ENCODE measurements at regions not wholly inside any gene's neighbourhood (a gene's known extent, or its start where the extent isn't known, plus 50 kb on each side); places are given as distances from the start of the nearest gene placed in this dataset.

DNA sequence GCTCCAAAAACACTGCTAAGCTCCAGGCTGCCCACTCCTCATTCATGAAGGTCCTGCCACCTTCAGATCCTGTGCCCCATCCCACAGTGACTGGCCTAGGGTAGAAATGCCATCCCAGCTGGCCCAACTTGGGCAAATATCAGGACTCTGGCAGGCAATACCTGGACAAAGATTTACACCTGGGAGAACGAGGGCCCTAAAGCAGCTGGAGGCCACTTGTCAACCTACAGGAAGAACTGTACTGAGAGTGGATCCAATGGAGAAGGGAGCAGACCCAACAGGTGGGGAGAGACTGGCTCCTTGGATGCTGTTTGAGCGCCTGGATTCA lies 57.1 kb upstream of the GATA2 start:
- H2AFZ ChIP-seq (ENCODE audit: control insufficient read depth, low read depth, low read length): no peak overlapping the region
- no peaks in the 10 kb centered on the region for H3K79me2 ChIP-seq (ENCODE audit: control insufficient read depth, insufficient read depth, low read length)
- in situ Hi-C loops (cut with MboI) (no loop called here), intact Hi-C loops (cut with micrococcal nuclease; ENCODE audit: unreplicated experiment) (no loop called here)
- no peaks in the 10 kb centered on the region for H3K9me3 ChIP-seq (replicated peaks; ENCODE audit: control insufficient read depth, insufficient read depth, low read length)
- H3K27me3 ChIP-seq (replicated peaks in 1 of 2; ENCODE audit: control insufficient read depth in 2 of 2, insufficient read depth in 2 of 2, low read length in 1 of 2): peaks cover 0 to 1% of the 10 kb centered on the region in 2 experiments; a peak in 2 of 4 replicates
- ChIA-PET POLR2A (no interaction called here), SMC1A (ENCODE audit: uncharacterized antibody, unreplicated experiment) (no interaction called here), CTCF (no interaction called here), RAD21 (ENCODE audit: unreplicated experiment) (no interaction called here)
- H3K36me3 ChIP-seq (ENCODE audit: control insufficient read depth in 2 of 2, insufficient read depth in 2 of 2, low read length in 1 of 2): no peaks in the 10 kb centered on the region
- no peaks in the 10 kb centered on the region for H3K4me1 ChIP-seq (ENCODE audit: control insufficient read depth, insufficient read depth, low read length)
- no peak overlapping the region for H3K4me2 ChIP-seq (ENCODE audit: control insufficient read depth, insufficient read depth)
- no peak for ATAC-seq
- WGBS (ENCODE audit: insufficient coverage, insufficient replicate concordance, low lambda C conversion rate, missing lambda C conversion rate): 21% methylated on average over 2 of the region's 2 CpGs
- H3K27ac ChIP-seq (ENCODE audit: control insufficient read depth, insufficient read depth): no peak overlapping the region
- no peak for FAIRE-seq
- no peak overlapping the region for H3K9ac ChIP-seq (ENCODE audit: control insufficient read depth, insufficient read depth, low read length)
- no TSS peak for BruUV-seq (replicated peaks)
- H4K20me1 ChIP-seq (ENCODE audit: control insufficient read depth, insufficient read depth): no peaks in the 10 kb centered on the region
- no peak overlapping the region for H3K4me3 ChIP-seq
- no peak for DNase-seq (ENCODE audit: low read depth, low spot score)
- TF ChIP-seq MXI1 (IDR thresholded peaks at IDR 0.05; ENCODE audit: low read depth, low read length): no peak
- TF ChIP-seq BCL11A (IDR thresholded peaks at IDR 0.05; ENCODE audit: low read depth, low read length): no peak
- TF ChIP-seq FOXK2 (IDR thresholded peaks at IDR 0.05): no peak
- TF ChIP-seq POU2F2 (IDR thresholded peaks at IDR 0.05; ENCODE audit: borderline replicate concordance, low read depth, low read length): no peak
- TF ChIP-seq IKZF1 (conservative IDR thresholded peaks at IDR 0.05): no peak
- no peak for TF ChIP-seq IRF4 (IDR thresholded peaks at IDR 0.05; ENCODE audit: low read depth, low read length)
- TF ChIP-seq, protein P1, sequence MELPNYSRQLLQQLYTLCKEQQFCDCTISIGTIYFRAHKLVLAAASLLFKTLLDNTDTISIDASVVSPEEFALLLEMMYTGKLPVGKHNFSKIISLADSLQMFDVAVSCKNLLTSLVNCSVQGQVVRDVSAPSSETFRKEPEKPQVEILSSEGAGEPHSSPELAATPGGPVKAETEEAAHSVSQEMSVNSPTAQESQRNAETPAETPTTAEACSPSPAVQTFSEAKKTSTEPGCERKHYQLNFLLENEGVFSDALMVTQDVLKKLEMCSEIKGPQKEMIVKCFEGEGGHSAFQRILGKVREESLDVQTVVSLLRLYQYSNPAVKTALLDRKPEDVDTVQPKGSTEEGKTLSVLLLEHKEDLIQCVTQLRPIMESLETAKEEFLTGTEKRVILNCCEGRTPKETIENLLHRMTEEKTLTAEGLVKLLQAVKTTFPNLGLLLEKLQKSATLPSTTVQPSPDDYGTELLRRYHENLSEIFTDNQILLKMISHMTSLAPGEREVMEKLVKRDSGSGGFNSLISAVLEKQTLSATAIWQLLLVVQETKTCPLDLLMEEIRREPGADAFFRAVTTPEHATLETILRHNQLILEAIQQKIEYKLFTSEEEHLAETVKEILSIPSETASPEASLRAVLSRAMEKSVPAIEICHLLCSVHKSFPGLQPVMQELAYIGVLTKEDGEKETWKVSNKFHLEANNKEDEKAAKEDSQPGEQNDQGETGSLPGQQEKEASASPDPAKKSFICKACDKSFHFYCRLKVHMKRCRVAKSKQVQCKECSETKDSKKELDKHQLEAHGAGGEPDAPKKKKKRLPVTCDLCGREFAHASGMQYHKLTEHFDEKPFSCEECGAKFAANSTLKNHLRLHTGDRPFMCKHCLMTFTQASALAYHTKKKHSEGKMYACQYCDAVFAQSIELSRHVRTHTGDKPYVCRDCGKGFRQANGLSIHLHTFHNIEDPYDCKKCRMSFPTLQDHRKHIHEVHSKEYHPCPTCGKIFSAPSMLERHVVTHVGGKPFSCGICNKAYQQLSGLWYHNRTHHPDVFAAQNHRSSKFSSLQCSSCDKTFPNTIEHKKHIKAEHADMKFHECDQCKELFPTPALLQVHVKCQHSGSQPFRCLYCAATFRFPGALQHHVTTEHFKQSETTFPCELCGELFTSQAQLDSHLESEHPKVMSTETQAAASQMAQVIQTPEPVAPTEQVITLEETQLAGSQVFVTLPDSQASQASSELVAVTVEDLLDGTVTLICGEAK (IDR thresholded peaks at IDR 0.05; ENCODE audit: borderline replicate concordance): no peak
- TF ChIP-seq RELA (IDR thresholded peaks at IDR 0.05; ENCODE audit: borderline replicate concordance, partially characterized antibody): no peak
- no peak for TF ChIP-seq JUND (IDR thresholded peaks at IDR 0.05; ENCODE audit: low read depth, low read length)
- TF ChIP-seq CREM (IDR thresholded peaks at IDR 0.05; ENCODE audit: low read depth): no peak
- TF ChIP-seq MAX (IDR thresholded peaks at IDR 0.05; ENCODE audit: low read depth, low read length): no peak
